Activated CD4-positive, CD25-positive, alpha-beta regulatory T cell treated with anti-CD3 and anti-CD28 coated beads, Interleukin-2, amount 50 U/mL, for 16 hours (primary cell): ENCODE measurements at regions not wholly inside any gene's neighbourhood (a gene's known extent, or its start where the extent isn't known, plus 50 kb on each side); places are given as distances from the start of the nearest gene placed in this dataset.

Experiments
- DNase-seq: peaks from one replicate; pipeline ENCODE4 v3.0.0-alpha.2; 2020; ENCODE audit warnings: low read depth, low spot score

- DNase-seq = no peak
These were observed 154.1 kb upstream of the ETV3 start for GRCh38 chr1:157292302-157292701.

GRCh38 chr1:157291083-157291482 is 152.9 kb upstream of the ETV3 start:
- no peak for DNase-seq

- no peak for DNase-seq
These were observed 151.4 kb upstream of the ETV3 start for GRCh38 chr1:157289424-157290105.

GRCh38 chr1:157288996-157289395 is 150.8 kb upstream of the ETV3 start:
- no peak for DNase-seq

GRCh38 chr1:157288492-157288891 is 150.3 kb upstream of the ETV3 start:
- DNase-seq = no peak

- no peak for DNase-seq
These were observed 149.8 kb upstream of the ETV3 start for GRCh38 chr1:157288006-157288405.

GRCh38 chr1:157287462-157287861 is 149.3 kb upstream of the ETV3 start:
- DNase-seq = no peak

- DNase-seq = no peak
These were observed 148.6 kb upstream of the ETV3 start for GRCh38 chr1:157286646-157287420.

- no peak for DNase-seq
These were observed 147.9 kb upstream of the ETV3 start for GRCh38 chr1:157286096-157286495.

GRCh38 chr1:157284451-157284850 is 146.3 kb upstream of the ETV3 start:
- no peak for DNase-seq

- no peak for DNase-seq
These were observed 141.6 kb upstream of the ETV3 start for GRCh38 chr1:157279802-157280140.

GRCh38 chr1:157279138-157279801 is 141.1 kb upstream of the ETV3 start:
- DNase-seq = no peak

- no peak for DNase-seq
These were observed 140.4 kb upstream of the ETV3 start for GRCh38 chr1:157278383-157279137.

- no peak for DNase-seq
These were observed 139.7 kb upstream of the ETV3 start for GRCh38 chr1:157277913-157278312.

GRCh38 chr1:157277281-157277680 is 139.1 kb upstream of the ETV3 start:
- no peak for DNase-seq

- DNase-seq = no peak
These were observed 136.7 kb upstream of the ETV3 start for GRCh38 chr1:157274698-157275534.

- no peak for DNase-seq
These were observed 134.7 kb upstream of the ETV3 start for GRCh38 chr1:157272729-157273524.

GRCh38 chr1:157272264-157272663 is 134.1 kb upstream of the ETV3 start:
- DNase-seq = no peak

- no peak for DNase-seq
These were observed 132.6 kb upstream of the ETV3 start for GRCh38 chr1:157270705-157271274.
